ENCODE measurements at regions not wholly inside any gene's neighbourhood (a gene's known extent, or its start where the extent isn't known, plus 50 kb on each side); places are given as distances from the start of the nearest gene placed in this dataset.

DNA sequence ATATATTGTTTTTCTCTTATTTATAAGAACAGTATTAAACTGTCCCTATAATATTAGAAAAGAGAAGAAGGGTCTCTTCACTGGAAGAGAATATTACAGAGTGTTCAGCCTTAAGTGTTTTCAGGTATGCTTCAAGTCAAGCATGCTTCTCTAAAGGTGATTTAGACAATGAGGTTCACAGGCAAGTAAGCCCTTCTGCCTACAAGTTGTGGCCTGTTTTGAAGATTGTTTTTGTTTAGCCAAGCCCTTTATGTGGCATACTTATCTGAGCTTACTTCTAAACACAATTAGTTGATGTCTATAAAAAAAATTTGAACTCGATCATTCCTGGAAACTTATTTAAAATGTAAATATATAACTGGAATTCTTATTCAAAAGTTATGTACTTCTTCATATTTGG, 343.8 kb upstream of the CDH18 start:
- no peaks in the 10 kb centered on the region for H3K27me3 Mint-ChIP-seq (ENCODE audit: insufficient read depth, unreplicated experiment)
- Histone ChIP-seq H3K36me3 (ENCODE audit: control insufficient read depth, insufficient read depth, low read length) (no peaks in the 10 kb centered on the region), H3K27me3 (replicated peaks; ENCODE audit: control insufficient read depth, insufficient read depth, low read length) (no peaks in the 10 kb centered on the region), H3K4me1 (no peaks in the 10 kb centered on the region), H3K9me3 (no peaks in the 10 kb centered on the region), H3K4me3 (ENCODE audit: low read depth, low read length) (no peak overlapping the region)
- no peaks in the 10 kb centered on the region for H3K36me3 Mint-ChIP-seq (ENCODE audit: insufficient read depth, unreplicated experiment)
- ChIA-PET POLR2A (no interaction called here), CTCF (no interaction called here)
- H3K4me1 Mint-ChIP-seq (ENCODE audit: low read depth, unreplicated experiment): no peaks in the 10 kb centered on the region
- no TSS peak for BruUV-seq (replicated peaks)
- intact Hi-C loops (cut with micrococcal nuclease; ENCODE audit: unreplicated experiment): no loop called here
- H3K9me3 Mint-ChIP-seq (ENCODE audit: unreplicated experiment): no peaks in the 10 kb centered on the region
- no peak overlapping the region for H3K27ac Mint-ChIP-seq (ENCODE audit: unreplicated experiment)
- DNase-seq: no peak
- no peak for TF ChIP-seq CTCF (IDR thresholded peaks at IDR 0.05; ENCODE audit: insufficient read depth in 1 of 2, low read depth in 1 of 2, low read length in 1 of 2, severe bottlenecking in 1 of 2, unreplicated experiment in 1 of 2)
- H3K4me3 Mint-ChIP-seq (ENCODE audit: unreplicated experiment): no peak overlapping the region

DNA sequence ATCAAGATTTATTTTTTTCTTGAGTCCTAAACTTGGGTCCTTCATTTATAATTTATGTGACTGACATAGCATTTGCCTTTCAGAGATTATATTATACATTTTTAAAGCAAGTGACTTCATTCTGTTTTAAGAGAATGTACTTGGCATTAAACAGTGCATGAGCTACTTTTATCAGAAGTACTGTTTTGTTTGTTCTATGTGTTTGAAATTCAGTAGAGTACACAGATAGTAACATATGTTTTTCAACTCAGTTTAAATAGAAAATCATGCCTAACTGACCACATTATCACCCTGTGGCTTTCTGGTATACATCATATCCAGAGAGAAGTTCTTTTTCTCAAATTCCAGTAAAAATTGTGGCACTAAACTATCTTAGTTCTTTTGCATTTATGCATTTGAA, 335.3 kb upstream of the CDH18 start:
- Histone ChIP-seq H3K36me3 (ENCODE audit: control insufficient read depth, insufficient read depth, low read length) (no peaks in the 10 kb centered on the region), H3K9me3 (no peaks in the 10 kb centered on the region), H3K27me3 (replicated peaks; ENCODE audit: control insufficient read depth, insufficient read depth, low read length) (no peaks in the 10 kb centered on the region), H3K4me3 (ENCODE audit: low read depth, low read length) (no peak overlapping the region), H3K4me1 (no peaks in the 10 kb centered on the region)
- Mint-ChIP-seq H3K9me3 (ENCODE audit: unreplicated experiment) (no peaks in the 10 kb centered on the region), H3K36me3 (ENCODE audit: insufficient read depth, unreplicated experiment) (no peaks in the 10 kb centered on the region), H3K27me3 (ENCODE audit: insufficient read depth, unreplicated experiment) (peaks cover 5% of the 10 kb centered on the region), H3K4me1 (ENCODE audit: low read depth, unreplicated experiment) (no peaks in the 10 kb centered on the region), H3K27ac (ENCODE audit: unreplicated experiment) (no peak overlapping the region), H3K4me3 (ENCODE audit: unreplicated experiment) (no peak overlapping the region)
- intact Hi-C loops (cut with micrococcal nuclease; ENCODE audit: unreplicated experiment): no loop called here
- no peak for DNase-seq
- BruUV-seq (replicated peaks): no TSS peak
- no peak for TF ChIP-seq CTCF (IDR thresholded peaks at IDR 0.05; ENCODE audit: insufficient read depth in 1 of 2, low read depth in 1 of 2, low read length in 1 of 2, severe bottlenecking in 1 of 2, unreplicated experiment in 1 of 2)
- ChIA-PET POLR2A (no interaction called here), CTCF (no interaction called here)

GRCh38 chr5:20307391-20307790, 319.4 kb upstream of the CDH18 start:
- no TSS peak for BruUV-seq (replicated peaks)
- H3K4me1 ChIP-seq: no peaks in the 10 kb centered on the region
- ChIA-PET POLR2A (no interaction called here), CTCF (interaction anchor here (0.6 kb wide), 1 partner anchor 367 kb away, joined by 3 read pairs; no protein-coding TSS in a partner anchor)
- no peaks in the 10 kb centered on the region for H3K36me3 ChIP-seq (ENCODE audit: control insufficient read depth, insufficient read depth, low read length)
- TF ChIP-seq CTCF (IDR thresholded peaks at IDR 0.05; ENCODE audit: insufficient read depth in 1 of 2, low read depth in 1 of 2, low read length in 1 of 2, severe bottlenecking in 1 of 2, unreplicated experiment in 1 of 2): no peak
- intact Hi-C loops (cut with micrococcal nuclease; ENCODE audit: unreplicated experiment): no loop called here
- no peak overlapping the region for H3K4me3 ChIP-seq (ENCODE audit: low read depth, low read length)
- no peaks in the 10 kb centered on the region for H3K36me3 Mint-ChIP-seq (ENCODE audit: insufficient read depth, unreplicated experiment)
- no peak overlapping the region for H3K4me3 Mint-ChIP-seq (ENCODE audit: unreplicated experiment)
- no peaks in the 10 kb centered on the region for H3K27me3 ChIP-seq (replicated peaks; ENCODE audit: control insufficient read depth, insufficient read depth, low read length)
- H3K9me3 Mint-ChIP-seq (ENCODE audit: unreplicated experiment): no peaks in the 10 kb centered on the region
- H3K27me3 Mint-ChIP-seq (ENCODE audit: insufficient read depth, unreplicated experiment): peaks cover 7% of the 10 kb centered on the region
- H3K9me3 ChIP-seq: no peaks in the 10 kb centered on the region; the same call in 1 of the 2 replicates
- no peak for DNase-seq
- no peak overlapping the region for H3K27ac Mint-ChIP-seq (ENCODE audit: unreplicated experiment)
- H3K4me1 Mint-ChIP-seq (ENCODE audit: low read depth, unreplicated experiment): no peaks in the 10 kb centered on the region

All from Caco-2 (cell line).